HG03060 (cell line): ENCODE measurements at regions not wholly inside any gene's neighbourhood (a gene's known extent, or its start where the extent isn't known, plus 50 kb on each side); places are given as distances from the start of the nearest gene placed in this dataset.

Source experiments
- ATAC-seq: cut with Tn5 transposase; IDR thresholded peaks from one replicate; pipeline ENCODE4 v1.9.1; 2021; ENCODE audit warnings: low read depth, moderate number of reproducible peaks; ENCODE audit not compliant: unreplicated experiment

DNA sequence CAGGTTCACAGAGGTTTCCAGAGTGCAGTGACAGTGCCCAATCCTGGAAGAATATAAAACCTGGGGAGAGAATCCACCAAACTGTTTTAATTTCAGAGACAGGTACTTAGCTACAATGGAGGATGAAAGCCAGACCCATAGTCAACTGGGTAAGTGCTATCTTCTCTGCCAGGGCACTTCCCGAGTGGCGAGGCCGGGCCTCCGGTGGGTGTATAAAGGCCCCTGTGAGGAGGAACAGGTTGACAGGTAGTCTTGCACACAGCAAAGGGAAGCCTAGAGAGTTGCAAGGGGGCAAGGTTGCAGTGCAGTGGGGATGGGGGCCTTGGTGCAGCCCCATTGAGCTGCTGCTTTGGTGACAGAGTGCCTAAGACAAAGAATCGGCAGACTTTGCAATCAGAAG is 130.7 kb downstream of the SLC38A6 start:
- ATAC-seq: no peak

DNA sequence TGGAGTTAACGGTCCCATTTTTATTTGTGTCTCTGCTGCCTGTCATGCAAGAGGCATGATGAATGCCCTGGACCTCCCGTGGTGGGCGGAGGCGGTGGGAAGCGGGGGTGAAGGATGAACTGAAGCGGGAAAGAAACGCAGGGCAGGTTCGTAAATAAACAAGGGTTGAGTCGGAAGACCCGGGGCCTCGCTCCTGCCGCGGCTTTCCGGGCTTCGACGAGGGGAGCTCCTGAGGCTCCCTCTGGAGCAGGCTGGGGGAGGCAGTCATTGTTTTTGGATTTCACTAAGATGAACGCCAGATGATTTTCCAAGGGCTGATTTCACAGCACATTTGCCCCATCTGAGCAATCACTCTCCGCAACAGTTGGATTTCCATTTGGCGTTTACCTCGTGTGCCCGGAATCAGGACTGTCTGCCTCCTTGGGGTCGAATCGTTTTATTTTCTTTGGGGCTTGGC is 130.2 kb downstream of the SLC38A6 start:
- ATAC-seq: no peak

DNA sequence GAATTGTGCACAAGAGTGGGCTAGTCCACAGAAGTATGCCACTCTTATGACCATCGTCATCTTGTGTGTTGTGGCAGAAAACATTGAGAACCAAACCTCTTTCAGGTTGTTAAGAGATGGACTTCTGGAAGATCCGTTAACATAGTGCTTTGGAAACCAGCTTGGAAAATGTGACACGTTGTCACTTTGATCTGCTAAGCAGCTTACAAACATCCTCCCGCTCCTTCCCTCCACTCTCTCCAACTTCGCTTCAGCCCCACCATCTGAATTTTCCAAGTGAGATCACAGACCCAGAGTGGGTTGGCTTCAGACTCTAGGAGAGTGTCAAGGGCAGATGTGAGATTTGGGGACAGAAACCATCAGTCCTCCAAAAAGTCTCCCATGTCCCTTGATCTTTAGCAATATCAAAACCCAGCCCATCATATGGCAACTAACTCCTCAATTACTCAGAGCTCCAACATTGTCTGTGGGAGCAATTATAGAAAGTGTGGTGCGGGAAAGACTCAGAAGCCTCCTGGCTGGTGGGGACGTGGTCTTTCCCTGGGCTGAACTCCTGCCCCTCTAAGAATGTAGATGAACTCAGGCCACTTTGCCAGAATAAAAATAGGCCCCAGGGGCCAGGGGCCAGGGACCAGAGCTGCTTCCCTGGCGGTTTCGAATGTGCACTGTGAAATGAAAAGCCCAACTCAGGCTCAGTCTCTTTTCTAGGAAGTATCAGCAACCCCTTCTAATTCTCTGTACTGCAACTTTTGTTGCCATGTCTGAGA is 129.5 kb downstream of the SLC38A6 start:
- ATAC-seq: no peak

GRCh38 chr14:61109288-61109687 is 128.2 kb downstream of the SLC38A6 start:
- no peak for ATAC-seq

GRCh38 chr14:61108496-61109141 is 127.6 kb downstream of the SLC38A6 start:
- no peak for ATAC-seq

GRCh38 chr14:61107869-61108493 is 126.9 kb downstream of the SLC38A6 start:
- ATAC-seq: no peak

GRCh38 chr14:61106959-61107641 is 126.1 kb downstream of the SLC38A6 start:
- no peak for ATAC-seq

GRCh38 chr14:61106271-61106958 is 125.4 kb downstream of the SLC38A6 start:
- no peak for ATAC-seq

- ATAC-seq: no peak
These were observed 123.3 kb downstream of the SLC38A6 start for GRCh38 chr14:61104358-61104757.

DNA sequence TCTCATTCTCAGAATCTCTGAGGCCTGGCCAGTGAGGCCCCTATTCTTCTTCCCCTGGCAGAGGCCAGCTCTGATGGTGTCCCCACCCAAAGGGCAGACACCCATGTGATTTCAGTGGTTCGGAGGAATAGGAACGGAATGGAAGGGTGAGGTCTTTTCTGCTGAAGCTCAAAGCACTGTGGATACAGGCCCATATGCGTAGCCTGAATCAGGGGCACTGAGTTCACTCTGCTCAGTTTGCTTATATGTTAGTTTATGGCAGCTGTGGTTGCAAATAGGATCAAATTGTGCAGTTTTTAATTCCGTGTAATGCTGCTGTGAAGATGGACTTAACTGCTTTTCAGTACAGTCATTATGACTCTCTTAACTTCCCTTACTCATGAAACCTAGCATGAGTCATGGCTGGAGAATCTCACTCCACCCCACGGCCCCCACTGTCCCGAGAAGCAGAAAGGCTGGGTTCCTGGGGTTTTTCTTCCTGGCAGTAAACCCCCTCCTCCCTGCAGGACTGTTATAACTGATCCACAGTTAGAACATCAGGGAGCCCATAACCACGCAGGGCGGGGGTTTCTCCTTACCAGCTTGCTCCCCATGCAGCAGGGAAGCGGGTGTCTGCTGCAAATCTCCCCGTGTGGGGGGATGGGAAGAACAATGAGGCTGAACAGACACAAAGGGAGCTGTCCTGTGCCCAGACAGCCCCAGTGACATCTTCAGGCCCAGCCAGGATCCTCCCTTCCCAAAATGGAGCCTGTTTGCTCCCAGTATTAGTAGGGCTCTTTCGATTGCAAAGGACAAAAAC is 122.7 kb downstream of the SLC38A6 start:
- ATAC-seq: peak; percentile 62

DNA sequence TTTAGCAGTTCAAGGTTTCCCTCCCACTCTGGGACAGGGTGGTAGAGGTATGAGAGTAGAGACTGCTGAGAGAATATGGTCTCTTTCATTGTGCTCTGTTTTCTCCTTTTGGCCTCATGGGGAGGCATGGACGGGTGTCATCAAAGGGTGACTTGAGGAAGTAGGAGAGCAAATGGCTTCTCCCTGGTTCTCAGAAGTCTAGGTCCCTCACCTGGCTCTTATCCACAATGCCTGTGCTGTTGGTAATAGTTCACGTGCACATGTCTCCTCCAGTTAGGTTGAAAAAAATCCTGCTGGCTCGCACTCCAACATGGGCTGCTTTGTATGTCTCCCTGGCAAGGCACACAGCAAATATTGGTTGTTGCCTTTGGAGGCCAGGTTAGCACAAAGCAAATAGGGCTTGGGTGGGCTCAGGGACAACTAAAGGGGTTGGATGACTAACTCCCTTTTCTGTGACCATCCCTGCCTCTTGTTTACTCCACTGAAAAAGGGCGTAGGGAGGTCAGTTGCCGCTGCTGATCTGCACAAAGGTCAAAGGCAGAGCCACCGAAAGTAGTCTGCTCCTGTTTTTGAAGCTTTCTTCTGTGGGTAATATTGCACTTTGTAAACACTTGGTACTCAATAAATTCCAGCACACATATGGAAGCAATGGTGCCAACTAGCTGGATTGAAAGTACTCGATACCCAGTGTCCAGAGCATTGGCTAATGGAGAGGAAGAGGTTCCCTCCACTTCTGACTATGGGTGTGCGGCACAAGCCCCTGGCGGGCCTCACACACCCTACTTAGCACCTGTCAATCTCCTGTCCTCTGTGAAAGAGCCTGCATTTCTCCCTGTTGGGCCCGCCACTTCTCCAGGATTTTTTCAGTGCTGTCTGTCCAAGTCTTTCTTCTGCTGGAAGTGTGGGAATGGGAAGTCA is 121.8 kb downstream of the SLC38A6 start:
- no peak for ATAC-seq
